OCI-LY3 (cell line): ENCODE measurements at regions not wholly inside any gene's neighbourhood (a gene's known extent, or its start where the extent isn't known, plus 50 kb on each side); places are given as distances from the start of the nearest gene placed in this dataset.

Experiments used
- EZH2phosphoT487 ChIP-seq: fragments of 200-600 bp; shearing (Covaris generic); IDR thresholded peaks from 2 replicates; pipeline ENCODE4 v1.6.1; 2018; ENCODE audit warnings: antibody characterized with exemption, mixed run types, low read depth
- TF ChIP-seq, protein P1 (sequence below): fragments of 200-600, 300-600 bp; sonication (generic); IDR thresholded peaks from 2 replicates; pipeline ENCODE4 v1.5.1; 2014; ENCODE audit warnings: antibody characterized with exemption, low read length, low read depth

DNA sequence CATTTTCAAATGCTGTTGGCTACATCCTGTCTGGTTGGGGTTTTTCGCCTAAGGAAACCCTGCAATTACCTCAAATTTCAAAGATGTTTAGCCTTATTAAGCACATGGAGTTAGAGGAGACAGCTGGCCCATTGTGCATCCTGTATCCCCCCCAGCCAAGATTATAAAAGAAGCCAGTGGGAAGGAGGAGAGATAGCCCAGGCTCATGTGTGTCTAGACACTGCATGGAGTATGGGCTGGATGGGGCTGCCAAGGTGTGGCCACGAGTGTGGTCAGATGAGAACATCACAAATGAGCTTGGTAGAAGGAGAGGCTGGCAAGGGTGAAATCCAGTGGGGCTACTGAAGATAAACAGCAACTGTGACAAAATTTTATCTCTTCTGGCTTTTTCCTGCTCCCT lies 270.0 kb upstream of the TBC1D5 start:
- TF ChIP-seq, protein P1, sequence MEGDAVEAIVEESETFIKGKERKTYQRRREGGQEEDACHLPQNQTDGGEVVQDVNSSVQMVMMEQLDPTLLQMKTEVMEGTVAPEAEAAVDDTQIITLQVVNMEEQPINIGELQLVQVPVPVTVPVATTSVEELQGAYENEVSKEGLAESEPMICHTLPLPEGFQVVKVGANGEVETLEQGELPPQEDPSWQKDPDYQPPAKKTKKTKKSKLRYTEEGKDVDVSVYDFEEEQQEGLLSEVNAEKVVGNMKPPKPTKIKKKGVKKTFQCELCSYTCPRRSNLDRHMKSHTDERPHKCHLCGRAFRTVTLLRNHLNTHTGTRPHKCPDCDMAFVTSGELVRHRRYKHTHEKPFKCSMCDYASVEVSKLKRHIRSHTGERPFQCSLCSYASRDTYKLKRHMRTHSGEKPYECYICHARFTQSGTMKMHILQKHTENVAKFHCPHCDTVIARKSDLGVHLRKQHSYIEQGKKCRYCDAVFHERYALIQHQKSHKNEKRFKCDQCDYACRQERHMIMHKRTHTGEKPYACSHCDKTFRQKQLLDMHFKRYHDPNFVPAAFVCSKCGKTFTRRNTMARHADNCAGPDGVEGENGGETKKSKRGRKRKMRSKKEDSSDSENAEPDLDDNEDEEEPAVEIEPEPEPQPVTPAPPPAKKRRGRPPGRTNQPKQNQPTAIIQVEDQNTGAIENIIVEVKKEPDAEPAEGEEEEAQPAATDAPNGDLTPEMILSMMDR = no peak
- no peak for TF ChIP-seq EZH2phosphoT487
